Mucosa of descending colon (tissue), 3 donors: ENCODE measurements at regions not wholly inside any gene's neighbourhood (a gene's known extent, or its start where the extent isn't known, plus 50 kb on each side); places are given as distances from the start of the nearest gene placed in this dataset.
"Not testable (repeated sequence)": the region's sequence is repeated elsewhere in the genome, so short reads cannot be mapped to it uniquely, and the experiment has no call there.

ENCODE experiments used
- ATAC-seq: fragments of 200-7000 bp; cut with Tn5 transposase; one replicate; pipeline ENCODE4 v1.9.1; 2020; ENCODE audit warnings: mild to moderate bottlenecking, moderate library complexity
- DNase-seq, 3 donors: peaks; one replicate each; pipeline ENCODE4 v3.0.0-alpha.2; 2020
- H3K36me3 ChIP-seq: fragments of 200-600 bp; one replicate; pipeline ENCODE4 v1.8.0; 2021; ENCODE audit warnings: low read depth, mild to moderate bottlenecking
- H3K4me1 ChIP-seq: fragments of 200-600 bp; one replicate; pipeline ENCODE4 v1.8.0; 2021; ENCODE audit warnings: low read depth, mild to moderate bottlenecking
- H3K4me3 ChIP-seq: fragments of 200-600 bp; one replicate; pipeline ENCODE4 v1.8.0; 2021; ENCODE audit warnings: mild to moderate bottlenecking
- H3K9me3 ChIP-seq: fragments of 200-600 bp; one replicate; pipeline ENCODE4 v1.8.0; 2021; ENCODE audit warnings: mild to moderate bottlenecking
- CTCF ChIP-seq: fragments of 200-600 bp; IDR thresholded peaks from one replicate; pipeline ENCODE4 v1.8.0; 2022; ENCODE audit warnings: antibody characterized with exemption, mild to moderate bottlenecking
- intact Hi-C, 2 donors: fragments of 100-400 bp; cut with DNase I in 1 of 2; cut with micrococcal nuclease in 1 of 2; formaldehyde crosslinking; loops; one replicate each; pipeline versions ENCODE4 v1.11.0 to v1.11.1; 2022; cut with DNase I, micrococcal nuclease
- donor health status: DM: no; HTN: no; CAD: no; lungs with moderate emphysema.
- donor health status: DM: no; HTN: no; CAD: no.
- donor health status: DM: no; HTN: yes; CAD: no.

GRCh38 chr3:158953131-158953530 is 151.3 kb downstream of the MFSD1 start:
- intact Hi-C loops = no loop called here
- no peak for DNase-seq

GRCh38 chr3:158954420-158954819 is 152.6 kb downstream of the MFSD1 start:
- no peaks in the 10 kb centered on the region for H3K36me3 ChIP-seq
- no peaks in the 10 kb centered on the region for H3K9me3 ChIP-seq
- ATAC-seq (no peak), DNase-seq (no peak)
- intact Hi-C loops = no loop called here
- TF ChIP-seq CTCF = no peak
- no peaks in the 10 kb centered on the region for H3K4me1 ChIP-seq
- H3K4me3 ChIP-seq = no peak overlapping the region

More at GRCh38 chr3:158953131-158953530, 151.3 kb downstream of the MFSD1 start:
- Histone ChIP-seq H3K9me3 (no peaks in the 10 kb centered on the region), H3K4me3 (no peak overlapping the region), H3K36me3 (no peaks in the 10 kb centered on the region), H3K4me1 (no peaks in the 10 kb centered on the region)
- no peak for TF ChIP-seq CTCF
- ATAC-seq = no peak

- H3K9me3 ChIP-seq, ATAC-seq, H3K4me3 ChIP-seq, intact Hi-C loops, DNase-seq, H3K36me3 ChIP-seq, H3K4me1 ChIP-seq: not testable (repeated sequence)
These were observed 155.9 kb downstream of the MFSD1 start for GRCh38 chr3:158957777-158958176.

GRCh38 chr3:158958873-158959272 is 157.0 kb downstream of the MFSD1 start:
- H3K4me1 ChIP-seq = no peaks in the 10 kb centered on the region
- no peak for TF ChIP-seq CTCF
- intact Hi-C loops = no loop called here
- H3K4me3 ChIP-seq = no peak overlapping the region
- H3K36me3 ChIP-seq = no peaks in the 10 kb centered on the region
- DNase-seq (no peak), ATAC-seq (no peak)
- H3K9me3 ChIP-seq = no peaks in the 10 kb centered on the region

GRCh38 chr3:158961471-158961870 is 159.6 kb downstream of the MFSD1 start:
- no peak for DNase-seq
- no peaks in the 10 kb centered on the region for H3K9me3 ChIP-seq
- no peak for ATAC-seq
- no peaks in the 10 kb centered on the region for H3K36me3 ChIP-seq
- TF ChIP-seq CTCF = no peak
- no peak overlapping the region for H3K4me3 ChIP-seq
- intact Hi-C loops = no loop called here
- H3K4me1 ChIP-seq = no peaks in the 10 kb centered on the region

- H3K4me1 ChIP-seq = no peaks in the 10 kb centered on the region
These were observed 160.1 kb downstream of the MFSD1 start for GRCh38 chr3:158961911-158962310.

More at GRCh38 chr3:158961911-158962310, 160.1 kb downstream of the MFSD1 start:
- H3K9me3 ChIP-seq = no peaks in the 10 kb centered on the region
- H3K36me3 ChIP-seq = no peaks in the 10 kb centered on the region
- no peak for DNase-seq
- no peak overlapping the region for H3K4me3 ChIP-seq
- ATAC-seq = no peak
- TF ChIP-seq CTCF = no peak
- intact Hi-C loops = no loop called here
